Astrocyte (in vitro differentiated cells and primary cell): ENCODE measurements at regions not wholly inside any gene's neighbourhood (a gene's known extent, or its start where the extent isn't known, plus 50 kb on each side); places are given as distances from the start of the nearest gene placed in this dataset.

Experiments
- DNase-seq: peaks from one replicate; pipeline ENCODE4 v3.0.0-alpha.2; 2010; ENCODE audit warnings: low read depth
- FAIRE-seq: peaks from 2 replicates; lab custom pipeline; 2011; peaks lifted over from hg19 to GRCh38; lab: Jason Lieb, UNC
- H2AFZ ChIP-seq: 2 replicates; pipeline ENCODE4 v1.6.0; 2012; ENCODE audit warnings: low read depth, low read length, inconsistent platforms
- H3K27ac ChIP-seq: 2 replicates; pipeline ENCODE4 v1.5.1; 2011; ENCODE audit warnings: low read depth, low read length, inconsistent platforms
- H3K27me3 ChIP-seq: 2 replicates; pipeline ENCODE4 v1.6.0; 2011; ENCODE audit warnings: low read length, inconsistent platforms; ENCODE audit not compliant: insufficient read depth
- H3K36me3 ChIP-seq: 2 replicates; pipeline ENCODE4 v1.5.1; 2011; ENCODE audit warnings: low read length, inconsistent platforms; ENCODE audit not compliant: insufficient read depth
- H3K4me1 ChIP-seq: 2 replicates; pipeline ENCODE4 v1.5.1; 2011; ENCODE audit warnings: low read length, inconsistent platforms; ENCODE audit not compliant: insufficient read depth
- H3K4me2 ChIP-seq: 2 replicates; pipeline ENCODE4 v1.6.0; 2012; ENCODE audit warnings: low read length, inconsistent platforms
- H3K4me3 ChIP-seq: 2 replicates; pipeline ENCODE4 v1.5.1; 2011; ENCODE audit warnings: low read depth, mild to moderate bottlenecking, low read length, inconsistent platforms; ENCODE audit not compliant: insufficient read depth
- H3K79me2 ChIP-seq: 2 replicates; pipeline ENCODE4 v1.6.0; 2012; ENCODE audit warnings: mild to moderate bottlenecking, low read length, inconsistent platforms; ENCODE audit not compliant: insufficient read depth
- H3K9ac ChIP-seq: 2 replicates; pipeline ENCODE4 v1.6.0; 2012; ENCODE audit warnings: mild to moderate bottlenecking, low read length, inconsistent platforms
- H3K9me3 ChIP-seq: 2 replicates; pipeline ENCODE4 v1.5.1; 2012; ENCODE audit warnings: low read depth, mild to moderate bottlenecking, low read length, inconsistent platforms; ENCODE audit not compliant: insufficient read depth
- H4K20me1 ChIP-seq: 2 replicates; pipeline ENCODE4 v1.6.0; 2012; ENCODE audit warnings: low read length, inconsistent platforms; ENCODE audit not compliant: insufficient read depth
- H3K27ac Mint-ChIP-seq: one replicate; pipeline ENCODE4 v1.8.0; 2021; ENCODE audit warnings: mild to moderate bottlenecking, mixed read lengths; ENCODE audit not compliant: unreplicated experiment
- H3K27me3 Mint-ChIP-seq: one replicate; pipeline ENCODE4 v1.8.0; 2021; ENCODE audit warnings: low read depth, mixed read lengths; ENCODE audit not compliant: unreplicated experiment
- H3K36me3 Mint-ChIP-seq: one replicate; pipeline ENCODE4 v1.8.0; 2021; ENCODE audit warnings: low read depth, mixed read lengths; ENCODE audit not compliant: unreplicated experiment
- H3K4me1 Mint-ChIP-seq: one replicate; pipeline ENCODE4 v1.8.0; 2021; ENCODE audit warnings: low read depth, mixed read lengths; ENCODE audit not compliant: unreplicated experiment
- H3K4me3 Mint-ChIP-seq: one replicate; pipeline ENCODE4 v1.8.0; 2021; ENCODE audit warnings: mild to moderate bottlenecking, moderate library complexity, mixed read lengths; ENCODE audit not compliant: unreplicated experiment
- H3K9me3 Mint-ChIP-seq: one replicate; pipeline ENCODE4 v1.8.0; 2021; ENCODE audit warnings: mild to moderate bottlenecking, mixed read lengths; ENCODE audit not compliant: unreplicated experiment
- EZH2 ChIP-seq: IDR thresholded peaks from 2 replicates; pipeline ENCODE4 v1.6.1; 2012; ENCODE audit warnings: mild to moderate bottlenecking, low read length, inconsistent platforms; ENCODE audit not compliant: insufficient read depth
- TF ChIP-seq, protein P1 (sequence below): IDR thresholded peaks from 2 replicates; pipeline ENCODE4 v1.5.1; 2011; ENCODE audit warnings: low read depth, mild to moderate bottlenecking, inconsistent platforms, low read length, moderate library complexity; ENCODE audit not compliant: insufficient read depth

DNA sequence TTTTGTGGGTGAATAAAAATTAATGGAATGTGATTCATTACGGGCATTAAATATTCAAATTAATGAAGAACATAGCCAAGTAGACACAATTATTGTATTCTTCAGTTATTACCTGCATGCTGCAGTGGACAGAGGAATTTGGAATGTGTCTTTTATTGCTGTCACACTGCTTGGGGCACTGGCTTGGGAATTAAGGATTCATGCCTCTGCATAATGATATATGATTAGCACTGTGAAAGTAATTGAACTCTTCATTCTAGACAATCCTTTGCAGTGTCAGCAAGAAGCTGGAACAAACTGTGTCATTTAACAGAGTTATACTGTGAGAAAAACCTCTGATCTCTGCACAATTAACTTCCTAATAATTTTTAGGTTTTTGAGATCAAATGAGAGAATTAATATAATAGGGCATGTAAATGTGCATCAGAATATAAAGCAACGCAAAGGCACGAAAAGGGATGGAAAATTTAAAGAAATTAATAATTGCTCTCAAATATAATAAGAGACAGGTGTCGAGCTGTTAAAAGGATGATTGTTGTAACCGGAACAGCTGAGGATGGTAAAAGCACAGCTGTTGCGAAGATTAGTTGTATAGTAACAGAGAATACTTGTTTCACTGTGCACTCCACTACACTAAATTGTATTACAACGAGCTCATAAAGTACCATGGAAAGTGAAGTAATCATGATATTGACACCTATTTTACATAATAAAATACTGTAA, 235.1 kb upstream of the MIR17HG start:
- no peaks in the 10 kb centered on the region for H4K20me1 ChIP-seq
- Mint-ChIP-seq H3K9me3 (peaks cover 3% of the 10 kb centered on the region), H3K27me3 (no peaks in the 10 kb centered on the region), H3K36me3 (no peaks in the 10 kb centered on the region), H3K4me3 (no peak overlapping the region), H3K4me1 (no peaks in the 10 kb centered on the region), H3K27ac (no peak overlapping the region)
- no peak overlapping the region for H2AFZ ChIP-seq
- H3K4me3 ChIP-seq: no peak overlapping the region
- no peak overlapping the region for H3K27ac ChIP-seq
- no peaks in the 10 kb centered on the region for H3K79me2 ChIP-seq
- no peak overlapping the region for H3K4me2 ChIP-seq
- H3K4me1 ChIP-seq: no peaks in the 10 kb centered on the region
- TF ChIP-seq EZH2: no peak
- TF ChIP-seq, protein P1, sequence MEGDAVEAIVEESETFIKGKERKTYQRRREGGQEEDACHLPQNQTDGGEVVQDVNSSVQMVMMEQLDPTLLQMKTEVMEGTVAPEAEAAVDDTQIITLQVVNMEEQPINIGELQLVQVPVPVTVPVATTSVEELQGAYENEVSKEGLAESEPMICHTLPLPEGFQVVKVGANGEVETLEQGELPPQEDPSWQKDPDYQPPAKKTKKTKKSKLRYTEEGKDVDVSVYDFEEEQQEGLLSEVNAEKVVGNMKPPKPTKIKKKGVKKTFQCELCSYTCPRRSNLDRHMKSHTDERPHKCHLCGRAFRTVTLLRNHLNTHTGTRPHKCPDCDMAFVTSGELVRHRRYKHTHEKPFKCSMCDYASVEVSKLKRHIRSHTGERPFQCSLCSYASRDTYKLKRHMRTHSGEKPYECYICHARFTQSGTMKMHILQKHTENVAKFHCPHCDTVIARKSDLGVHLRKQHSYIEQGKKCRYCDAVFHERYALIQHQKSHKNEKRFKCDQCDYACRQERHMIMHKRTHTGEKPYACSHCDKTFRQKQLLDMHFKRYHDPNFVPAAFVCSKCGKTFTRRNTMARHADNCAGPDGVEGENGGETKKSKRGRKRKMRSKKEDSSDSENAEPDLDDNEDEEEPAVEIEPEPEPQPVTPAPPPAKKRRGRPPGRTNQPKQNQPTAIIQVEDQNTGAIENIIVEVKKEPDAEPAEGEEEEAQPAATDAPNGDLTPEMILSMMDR: no peak
- FAIRE-seq: no peak
- no peak overlapping the region for H3K9ac ChIP-seq
- H3K27me3 ChIP-seq: no peaks in the 10 kb centered on the region
- H3K9me3 ChIP-seq: no peaks in the 10 kb centered on the region
- DNase-seq: no peak
- H3K36me3 ChIP-seq: no peaks in the 10 kb centered on the region

DNA sequence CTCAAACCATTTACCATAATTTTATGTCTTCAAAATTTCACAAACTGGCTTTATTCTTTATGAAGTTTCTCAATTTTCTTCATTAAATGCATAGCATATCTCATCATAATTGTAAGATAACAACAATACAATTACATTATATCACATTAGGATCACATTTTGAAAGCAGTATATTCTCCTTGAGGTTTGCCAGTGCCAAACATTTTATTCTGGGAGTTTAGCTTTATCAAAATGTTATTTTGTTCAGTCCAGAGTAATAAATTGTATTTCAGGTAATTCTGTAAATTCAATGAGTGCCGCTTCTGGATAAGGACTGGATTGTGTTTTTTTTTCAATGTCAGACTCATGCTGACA, 234.6 kb upstream of the MIR17HG start:
- Mint-ChIP-seq H3K36me3 (no peaks in the 10 kb centered on the region), H3K4me3 (no peak overlapping the region), H3K27me3 (no peaks in the 10 kb centered on the region), H3K4me1 (no peaks in the 10 kb centered on the region), H3K27ac (no peak overlapping the region), H3K9me3 (peaks cover 3% of the 10 kb centered on the region)
- TF ChIP-seq, protein P1: no peak
- TF ChIP-seq EZH2: no peak
- Histone ChIP-seq H2AFZ (no peak overlapping the region), H3K27ac (no peak overlapping the region), H3K27me3 (no peaks in the 10 kb centered on the region), H3K4me1 (no peaks in the 10 kb centered on the region), H3K9me3 (no peaks in the 10 kb centered on the region), H4K20me1 (no peaks in the 10 kb centered on the region), H3K36me3 (no peaks in the 10 kb centered on the region), H3K79me2 (no peaks in the 10 kb centered on the region), H3K4me2 (no peak overlapping the region), H3K4me3 (no peak overlapping the region), H3K9ac (no peak overlapping the region)
- no peak for DNase-seq
- no peak for FAIRE-seq

DNA sequence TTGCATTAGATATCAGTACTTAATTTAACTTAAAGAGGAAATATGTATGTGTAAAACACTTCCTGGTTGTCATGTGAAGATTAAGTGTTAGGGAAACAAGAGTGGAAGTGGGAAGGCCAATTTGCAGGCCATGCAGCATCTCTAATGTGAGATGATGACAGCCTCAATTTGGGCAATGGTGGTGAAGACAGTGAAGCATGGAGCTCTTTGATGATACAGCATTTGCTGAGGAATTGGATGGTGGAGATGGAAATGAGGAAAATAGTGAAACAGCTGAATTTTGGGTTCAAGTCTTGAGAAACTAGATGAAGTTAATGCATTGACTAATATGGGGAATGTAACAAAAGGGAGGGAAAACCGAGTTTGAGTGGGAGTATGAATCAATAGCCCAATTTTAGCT, 231.7 kb upstream of the MIR17HG start:
- H3K9me3 Mint-ChIP-seq: peaks cover 3% of the 10 kb centered on the region
- Histone ChIP-seq H3K4me2 (no peak overlapping the region), H3K36me3 (no peaks in the 10 kb centered on the region), H3K27me3 (no peaks in the 10 kb centered on the region), H4K20me1 (no peaks in the 10 kb centered on the region), H3K9me3 (no peaks in the 10 kb centered on the region), H3K9ac (no peak overlapping the region), H2AFZ (no peak overlapping the region), H3K27ac (no peak overlapping the region), H3K4me1 (no peaks in the 10 kb centered on the region), H3K79me2 (no peaks in the 10 kb centered on the region), H3K4me3 (no peak overlapping the region)
- FAIRE-seq: no peak
- DNase-seq: no peak
- no peaks in the 10 kb centered on the region for H3K27me3 Mint-ChIP-seq
- no peak overlapping the region for H3K27ac Mint-ChIP-seq
- no peaks in the 10 kb centered on the region for H3K36me3 Mint-ChIP-seq
- no peak for TF ChIP-seq EZH2
- TF ChIP-seq, protein P1: no peak
- H3K4me3 Mint-ChIP-seq: no peak overlapping the region
- H3K4me1 Mint-ChIP-seq: no peaks in the 10 kb centered on the region
